ENCODE measurements at regions not wholly inside any gene's neighbourhood (a gene's known extent, or its start where the extent isn't known, plus 50 kb on each side); places are given as distances from the start of the nearest gene placed in this dataset.
"Not testable (repeated sequence)": the region's sequence is repeated elsewhere in the genome, so short reads cannot be mapped to it uniquely, and the experiment has no call there.

GRCh38 chrX:125673758-125674157 lies 354.1 kb downstream of the TEX13C start:
- H3K4me3 Mint-ChIP-seq: no peak overlapping the region
- TF ChIP-seq CTCF (conservative IDR thresholded peaks at IDR 0.05): no peak
- DNase-seq (ENCODE audit: low read depth, low spot score): no peak
- H3K4me1 Mint-ChIP-seq: no peaks in the 10 kb centered on the region
- peaks cover 2% of the 10 kb centered on the region for H3K36me3 Mint-ChIP-seq (ENCODE audit: low read depth)
- H3K27ac Mint-ChIP-seq (ENCODE audit: unreplicated experiment): no peak overlapping the region
- H3K27me3 Mint-ChIP-seq (ENCODE audit: low read depth): peaks cover 3% of the 10 kb centered on the region
- H3K9me3 Mint-ChIP-seq: peaks cover 11% of the 10 kb centered on the region

- Mint-ChIP-seq H3K27ac (ENCODE audit: unreplicated experiment) (no peak overlapping the region), H3K4me3 (no peak overlapping the region), H3K27me3 (ENCODE audit: low read depth) (no peaks in the 10 kb centered on the region), H3K9me3 (peaks cover 11% of the 10 kb centered on the region), H3K36me3 (ENCODE audit: low read depth) (peaks cover 2% of the 10 kb centered on the region), H3K4me1 (no peaks in the 10 kb centered on the region)
- no peak for DNase-seq (ENCODE audit: low read depth, low spot score)
- TF ChIP-seq CTCF (conservative IDR thresholded peaks at IDR 0.05): no peak
Observed at GRCh38 chrX:125678258-125678657, 358.6 kb downstream of the TEX13C start.

DNA sequence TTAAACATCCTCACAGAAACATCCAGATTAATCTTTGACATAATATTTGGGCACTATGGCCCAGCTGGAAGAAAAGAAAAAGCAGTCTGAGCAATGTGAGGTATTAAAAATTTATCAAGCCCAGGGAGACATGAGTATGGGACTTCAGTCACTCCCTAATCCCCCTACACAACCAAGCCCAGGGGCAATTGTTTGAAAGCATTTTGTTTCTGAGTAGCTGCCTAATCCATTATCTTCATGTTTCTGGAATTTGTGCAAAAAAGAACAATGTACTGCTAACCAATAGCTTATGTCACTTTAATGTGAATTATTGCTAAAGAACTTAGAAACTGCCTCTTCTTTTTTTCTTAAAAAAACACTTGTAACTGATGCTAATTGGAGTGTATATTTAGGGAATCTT lies 360.7 kb downstream of the TEX13C start:
- no peak overlapping the region for H3K27ac Mint-ChIP-seq (ENCODE audit: unreplicated experiment)
- H3K4me1 Mint-ChIP-seq: no peaks in the 10 kb centered on the region
- DNase-seq (ENCODE audit: low read depth, low spot score): no peak
- no peaks in the 10 kb centered on the region for H3K36me3 Mint-ChIP-seq (ENCODE audit: low read depth)
- H3K9me3 Mint-ChIP-seq: peaks cover 10% of the 10 kb centered on the region
- no peak for TF ChIP-seq CTCF (conservative IDR thresholded peaks at IDR 0.05)
- no peak overlapping the region for H3K4me3 Mint-ChIP-seq
- H3K27me3 Mint-ChIP-seq (ENCODE audit: low read depth): no peaks in the 10 kb centered on the region

- no peak for DNase-seq (ENCODE audit: low read depth, low spot score)
- TF ChIP-seq CTCF (conservative IDR thresholded peaks at IDR 0.05): no peak
- Mint-ChIP-seq H3K4me3 (no peak overlapping the region), H3K27me3 (ENCODE audit: low read depth) (no peaks in the 10 kb centered on the region), H3K27ac (ENCODE audit: unreplicated experiment) (no peak overlapping the region), H3K36me3 (ENCODE audit: low read depth) (no peaks in the 10 kb centered on the region), H3K4me1 (no peaks in the 10 kb centered on the region), H3K9me3 (peaks cover 8% of the 10 kb centered on the region)
Observed at GRCh38 chrX:125681058-125681457, 361.4 kb downstream of the TEX13C start.

- no peak for TF ChIP-seq CTCF (conservative IDR thresholded peaks at IDR 0.05)
- Mint-ChIP-seq H3K9me3 (peaks cover 8% of the 10 kb centered on the region), H3K27me3 (ENCODE audit: low read depth) (no peaks in the 10 kb centered on the region), H3K4me1 (no peaks in the 10 kb centered on the region), H3K27ac (ENCODE audit: unreplicated experiment) (no peak overlapping the region), H3K4me3 (no peak overlapping the region), H3K36me3 (ENCODE audit: low read depth) (no peaks in the 10 kb centered on the region)
- DNase-seq (ENCODE audit: low read depth, low spot score): no peak
Observed at GRCh38 chrX:125681507-125681906, 361.8 kb downstream of the TEX13C start.

- not testable (repeated sequence) for H3K27ac Mint-ChIP-seq (ENCODE audit: unreplicated experiment); H3K9me3 Mint-ChIP-seq; H3K4me3 Mint-ChIP-seq; H3K4me1 Mint-ChIP-seq; H3K27me3 Mint-ChIP-seq (ENCODE audit: low read depth); H3K36me3 Mint-ChIP-seq (ENCODE audit: low read depth); DNase-seq (ENCODE audit: low read depth, low spot score)
Observed at GRCh38 chrX:125690522-125690921, 370.9 kb downstream of the TEX13C start.
